ENCODE measurements at regions not wholly inside any gene's neighbourhood (a gene's known extent, or its start where the extent isn't known, plus 50 kb on each side); places are given as distances from the start of the nearest gene placed in this dataset.

DNA sequence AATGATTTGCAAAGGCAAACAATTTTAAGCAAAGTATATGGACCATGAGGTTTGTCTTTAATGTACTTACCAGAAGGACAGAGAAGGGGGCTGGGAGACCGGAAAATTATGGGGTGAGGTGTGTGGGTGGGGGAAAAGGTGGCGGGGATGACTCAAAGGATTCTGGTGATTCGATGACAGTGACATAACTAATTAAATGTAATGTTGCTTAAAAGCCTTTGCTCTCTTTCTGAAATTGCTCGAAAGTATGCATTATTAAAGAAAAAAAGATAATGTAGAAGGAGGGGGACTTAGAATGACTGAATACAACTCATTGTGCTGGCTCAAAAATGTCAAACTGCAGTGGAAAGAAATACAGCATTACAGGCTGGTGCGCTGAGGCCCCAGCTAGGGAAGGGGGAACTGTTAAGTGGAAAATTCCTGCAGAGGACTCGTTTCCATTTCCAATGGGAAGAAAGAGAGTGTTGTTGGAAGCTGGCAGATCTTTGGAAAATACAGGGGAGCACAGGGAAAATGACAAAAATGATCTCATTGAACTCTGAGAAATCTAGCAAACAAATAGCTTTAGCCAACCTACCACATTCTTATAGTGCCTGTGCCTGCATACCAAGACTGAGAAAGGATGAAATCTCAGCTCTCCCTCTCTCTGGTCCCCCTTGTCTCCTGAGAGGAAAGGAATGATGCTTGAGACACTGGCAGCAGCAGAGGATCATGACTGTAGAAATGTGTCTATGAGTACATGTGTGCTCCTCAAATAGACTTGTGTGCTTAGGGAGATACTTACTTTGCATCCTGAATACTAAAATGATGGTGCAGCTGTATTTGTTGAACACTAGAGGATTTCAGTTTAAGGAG lies 632.4 kb downstream of the NYAP2 start:
- DNase-seq (ENCODE audit: low spot score), result peak; percentile 38

GRCh38 chr2:226030788-226031646 lies 631.5 kb downstream of the NYAP2 start:
- DNase-seq (ENCODE audit: low spot score), result peak; percentile 68

DNA sequence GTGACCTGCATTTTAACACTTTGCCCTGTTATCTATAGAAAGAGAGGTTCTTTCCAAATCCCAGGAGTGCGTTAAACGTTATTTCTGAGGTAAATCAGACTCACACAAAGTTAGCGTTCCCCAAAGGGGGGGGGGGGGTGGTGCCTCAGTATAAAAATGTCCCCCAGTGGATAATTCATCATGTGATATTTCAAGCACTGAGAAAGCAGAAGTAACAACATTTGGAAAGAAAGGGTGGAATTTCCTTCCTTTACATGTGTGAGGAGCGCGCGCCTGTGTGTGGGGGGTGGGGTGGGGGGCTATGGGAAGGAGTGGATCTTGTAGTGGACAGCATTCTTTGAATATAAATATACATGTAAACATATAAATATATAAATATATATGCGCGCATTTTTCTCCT lies 630.9 kb downstream of the NYAP2 start:
- DNase-seq (ENCODE audit: low spot score), result no peak

- no peak for DNase-seq (ENCODE audit: low spot score)
These were observed 624.4 kb downstream of the NYAP2 start for GRCh38 chr2:226023946-226024345.

DNA sequence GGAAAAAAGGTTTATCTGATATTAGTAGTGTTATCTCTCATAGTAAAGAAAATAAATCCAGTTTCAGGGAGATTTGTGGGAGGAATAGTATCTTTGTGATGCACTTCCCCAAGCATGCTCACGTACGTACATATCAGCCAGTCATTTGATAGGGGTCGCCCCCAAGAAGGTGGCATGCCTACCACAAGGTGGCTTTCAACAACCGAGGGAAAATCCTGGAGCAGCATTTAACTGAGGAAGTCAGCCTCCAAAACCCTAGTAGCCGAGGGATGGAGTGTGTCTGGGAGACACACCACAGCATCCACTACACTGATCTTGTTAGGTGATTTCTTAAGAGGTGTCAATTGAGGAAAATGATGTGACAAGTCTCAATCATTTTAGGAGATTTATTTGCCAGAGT lies 623.9 kb downstream of the NYAP2 start:
- no peak for DNase-seq (ENCODE audit: low spot score)

DNA sequence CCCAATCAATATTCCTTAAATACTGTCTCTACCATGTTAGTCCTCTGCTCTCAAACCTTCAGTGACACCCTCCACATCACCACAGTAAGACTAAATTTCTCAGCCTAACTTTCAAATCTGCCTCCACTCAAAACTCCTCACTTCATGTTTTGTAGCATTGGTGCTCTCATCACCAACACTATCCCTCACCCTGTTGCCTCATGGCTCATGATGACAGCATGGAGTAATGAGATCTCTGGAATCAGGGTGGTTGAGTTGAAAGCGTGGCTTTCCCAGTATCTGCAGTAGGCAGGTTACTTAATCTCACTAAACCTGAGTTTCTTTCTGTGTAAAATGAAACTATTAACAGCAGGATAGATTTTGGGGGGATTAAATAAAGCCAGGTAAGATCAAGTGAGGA lies 621.4 kb downstream of the NYAP2 start:
- no peak for DNase-seq (ENCODE audit: low spot score)

DNA sequence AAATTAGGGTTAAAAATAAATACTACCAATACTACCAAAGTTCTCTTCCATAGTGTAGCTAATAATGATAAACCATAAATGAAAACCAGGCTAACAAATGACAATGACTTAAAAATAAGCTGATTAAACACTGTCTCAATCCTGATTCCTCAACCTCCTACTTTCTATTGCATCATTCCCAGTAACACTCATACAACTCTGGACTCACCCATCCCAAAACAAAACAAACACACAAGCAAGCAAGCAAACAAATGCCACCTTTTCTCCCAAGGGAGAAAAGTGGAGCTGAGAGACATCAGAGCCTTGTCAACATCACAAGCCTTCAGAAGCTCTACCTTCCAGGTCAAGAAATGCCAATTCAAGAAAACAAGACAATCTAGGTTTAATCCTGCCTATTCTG lies 620.7 kb downstream of the NYAP2 start:
- DNase-seq (ENCODE audit: low spot score), result no peak

DNA sequence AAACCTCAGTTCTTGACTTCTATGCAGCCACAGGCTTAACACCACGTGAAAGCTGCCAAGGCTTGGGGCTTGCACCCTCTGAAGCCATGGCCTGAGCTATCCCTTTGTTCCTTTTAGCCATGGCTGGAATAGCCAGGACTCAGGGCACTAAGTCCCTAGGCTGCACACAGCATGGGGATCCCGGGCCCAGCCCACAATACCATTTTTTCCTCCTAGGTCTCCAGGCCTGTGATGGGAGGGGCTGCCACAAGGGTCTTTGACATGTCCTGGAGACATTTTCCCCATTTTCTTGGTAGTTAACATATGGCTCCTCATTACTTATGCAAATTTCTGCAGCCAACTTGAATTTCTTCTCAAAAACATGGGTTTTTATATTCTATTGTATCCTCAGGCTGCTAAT lies 619.1 kb downstream of the NYAP2 start:
- no peak for DNase-seq (ENCODE audit: low spot score)

DNA sequence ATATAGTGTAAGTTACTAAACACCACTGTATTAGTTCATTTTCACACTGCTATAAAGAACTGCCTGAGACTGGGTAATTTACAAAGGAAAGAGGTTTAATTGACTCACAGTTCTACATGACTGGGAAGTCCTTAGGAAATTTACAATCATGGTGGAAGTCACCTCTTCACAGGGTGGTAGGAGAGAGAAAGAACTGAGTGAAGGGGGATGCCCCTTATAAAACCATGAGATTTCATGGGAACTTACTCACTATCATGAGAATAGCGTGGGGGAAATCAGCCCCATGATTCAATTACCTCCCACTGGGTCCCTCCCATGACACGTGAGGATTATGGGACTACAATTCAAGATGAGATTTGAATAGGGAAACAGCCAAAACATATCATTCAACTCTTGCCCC lies 618.0 kb downstream of the NYAP2 start:
- DNase-seq (ENCODE audit: low spot score), result no peak

GRCh38 chr2:226017107-226017506 lies 617.6 kb downstream of the NYAP2 start:
- DNase-seq (ENCODE audit: low spot score), result no peak

DNA sequence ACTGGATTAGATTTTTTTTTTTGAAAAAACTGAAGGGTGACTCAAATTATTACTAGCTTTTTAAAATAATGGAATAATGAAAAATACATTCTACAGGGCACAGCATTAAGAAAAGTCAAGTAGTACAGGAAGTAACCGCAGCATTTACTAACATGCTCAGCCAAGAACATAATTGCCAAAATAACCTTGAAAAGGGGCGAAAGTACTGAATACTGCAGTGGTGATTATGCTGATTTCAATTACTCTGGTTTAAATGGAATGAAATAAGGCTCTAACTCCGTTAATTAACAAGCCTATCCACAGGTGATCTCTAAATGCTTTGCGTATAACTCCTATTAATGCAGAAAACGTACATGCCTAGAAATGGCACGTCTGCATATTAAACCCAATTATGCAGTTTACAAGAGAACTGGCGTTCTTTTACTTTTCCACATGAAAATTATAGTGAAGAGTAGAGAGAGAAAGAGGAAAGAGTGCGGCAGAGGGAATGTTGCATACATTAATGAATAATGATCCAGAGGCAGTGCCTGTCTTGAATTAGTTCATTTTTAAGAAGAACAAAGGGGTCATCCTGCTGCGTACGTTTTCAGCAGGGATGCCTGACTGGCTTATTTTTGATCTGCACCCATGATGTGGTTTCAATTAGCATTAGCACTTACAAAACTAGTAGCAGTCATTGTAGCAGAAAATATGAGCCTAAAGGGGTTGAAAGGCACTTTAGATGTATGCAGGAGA lies 612.4 kb downstream of the NYAP2 start:
- no peak for DNase-seq (ENCODE audit: low spot score)

DNA sequence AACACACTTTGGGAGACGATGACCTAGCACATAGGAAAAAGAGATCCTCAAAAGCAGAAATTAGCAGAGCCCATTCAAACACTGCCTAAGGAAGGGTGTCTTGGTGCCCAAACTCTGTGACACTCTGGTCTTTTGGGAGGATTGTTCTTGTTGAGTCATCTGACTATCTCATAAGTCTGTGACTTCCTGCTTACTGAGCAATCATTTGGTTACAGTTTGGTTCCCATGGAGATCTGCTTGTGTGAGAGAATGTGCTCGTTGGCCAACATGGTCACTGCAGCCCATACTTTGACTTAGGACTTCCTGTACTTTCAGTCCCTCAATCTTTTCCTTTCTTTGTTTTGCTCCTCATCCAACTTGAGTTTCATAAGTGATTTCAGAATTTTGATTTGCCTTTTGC lies 602.9 kb downstream of the NYAP2 start:
- DNase-seq (ENCODE audit: low spot score), result peak; percentile 84

- DNase-seq (ENCODE audit: low spot score), result no peak
These were observed 602.2 kb downstream of the NYAP2 start for GRCh38 chr2:226001716-226002115.

DNA sequence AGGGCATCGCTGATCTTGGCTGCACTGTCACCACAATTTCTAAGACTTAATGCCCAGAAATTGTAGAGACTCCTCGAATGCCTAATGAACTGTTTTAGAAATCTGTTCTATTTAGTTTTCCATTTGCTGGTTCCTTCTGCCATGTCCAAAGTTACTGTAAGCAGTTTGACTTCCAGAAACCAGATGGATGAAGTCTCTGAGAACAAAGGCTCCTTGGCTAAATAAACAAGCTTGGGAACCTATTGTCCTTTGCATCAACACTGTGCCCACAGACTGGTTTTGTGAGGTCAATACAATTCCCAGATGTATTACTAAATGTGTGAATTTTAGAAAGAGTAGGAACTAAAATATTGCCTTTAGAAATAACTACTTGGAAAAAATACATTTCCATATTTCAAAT lies 600.2 kb downstream of the NYAP2 start:
- no peak for DNase-seq (ENCODE audit: low spot score)

GRCh38 chr2:225998653-225999052 lies 599.1 kb downstream of the NYAP2 start:
- DNase-seq (ENCODE audit: low spot score), result peak; percentile 5

DNA sequence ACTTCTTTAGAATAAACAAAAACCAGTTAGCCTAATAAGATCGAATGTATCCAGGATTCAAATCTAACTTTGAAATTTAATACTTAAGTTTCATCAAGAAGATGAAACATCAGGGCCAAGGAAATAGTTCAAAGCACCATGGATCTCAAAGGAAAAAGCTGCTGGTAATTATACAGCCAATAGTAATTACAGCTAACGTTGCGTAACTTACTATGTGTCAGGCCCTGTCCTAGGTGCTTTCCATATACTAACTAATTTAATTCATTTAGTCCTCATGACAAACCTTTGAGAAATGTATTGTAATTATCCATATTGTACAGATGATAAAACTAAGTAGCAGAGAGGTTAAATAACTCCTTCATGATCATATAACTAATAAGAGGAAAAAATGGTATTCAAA lies 598.6 kb downstream of the NYAP2 start:
- DNase-seq (ENCODE audit: low spot score), result no peak

- no peak for DNase-seq (ENCODE audit: low spot score)
These were observed 596.9 kb downstream of the NYAP2 start for GRCh38 chr2:225996462-225996828.

DNA sequence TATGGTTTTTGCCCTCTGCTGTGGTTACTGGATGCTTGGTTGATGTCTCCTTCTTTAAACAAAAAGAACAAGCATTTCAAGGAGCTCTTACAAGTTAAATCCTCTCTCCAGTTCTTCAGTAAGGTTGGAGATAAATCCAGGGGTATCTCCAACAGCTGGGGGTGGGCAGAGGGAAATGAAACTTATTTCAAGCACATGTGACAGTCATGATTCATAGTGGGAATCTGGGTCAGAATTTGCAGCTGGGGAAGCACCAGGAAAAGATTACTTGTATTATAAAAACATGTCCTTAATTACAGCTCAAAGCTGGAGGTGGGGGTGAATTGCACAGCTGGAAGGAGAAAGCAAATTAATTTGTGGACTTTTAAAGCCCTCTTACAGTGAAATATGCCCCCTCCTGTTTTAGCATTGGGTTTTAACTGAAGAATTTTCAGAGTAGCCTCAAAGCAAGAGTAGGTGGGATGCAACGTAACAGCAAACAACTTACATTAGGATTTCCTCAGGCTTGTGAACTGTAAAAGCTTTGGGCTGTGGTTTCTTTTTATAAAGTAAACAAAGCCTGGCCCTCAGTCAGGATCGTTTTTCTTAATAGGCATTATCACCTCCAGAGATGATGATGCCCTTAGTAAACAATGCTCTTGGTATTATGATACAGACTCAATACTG lies 596.4 kb downstream of the NYAP2 start:
- DNase-seq (ENCODE audit: low spot score), result no peak

- peak; percentile 18 for DNase-seq (ENCODE audit: low spot score)
These were observed 595.4 kb downstream of the NYAP2 start for GRCh38 chr2:225994748-225995405.

DNA sequence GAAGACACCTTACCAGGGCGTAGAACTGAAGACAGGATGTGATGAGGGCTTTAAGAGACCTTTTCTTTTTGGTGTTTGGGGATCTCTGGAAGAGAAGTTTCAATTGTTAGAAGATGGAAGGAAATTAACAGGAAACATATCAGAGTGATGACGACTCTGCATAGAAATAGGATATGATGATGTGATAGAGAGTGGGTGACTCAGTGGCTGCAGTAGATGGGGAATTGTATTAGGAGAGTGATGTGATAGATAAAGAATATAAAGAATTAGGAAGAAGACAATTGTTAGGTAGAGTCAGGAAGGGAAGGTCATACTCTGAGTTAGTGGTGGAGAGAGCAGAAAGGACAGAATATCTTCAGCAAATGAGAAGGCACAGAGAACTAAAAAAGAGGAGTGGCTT lies 593.9 kb downstream of the NYAP2 start:
- DNase-seq (ENCODE audit: low spot score), result no peak

DNA sequence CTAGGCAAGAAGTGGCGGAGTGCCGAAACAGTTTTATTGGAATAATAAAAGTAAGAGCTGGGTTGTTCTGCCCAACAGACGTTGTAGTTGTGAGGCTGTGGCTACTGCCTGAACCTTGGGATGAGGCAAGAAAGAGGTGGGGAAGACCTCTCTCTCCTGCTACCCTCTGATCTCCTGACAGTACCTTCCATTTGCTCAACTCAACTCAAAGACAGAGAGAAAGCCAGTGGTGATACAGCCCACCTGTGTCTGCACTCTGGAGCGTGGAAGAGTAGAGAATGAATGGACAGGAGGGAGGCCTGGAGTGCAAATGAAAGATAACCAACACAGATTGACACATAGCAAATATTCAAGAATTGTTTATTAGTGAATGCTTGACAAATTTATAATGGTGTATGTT lies 590.3 kb downstream of the NYAP2 start:
- DNase-seq (ENCODE audit: low spot score), result no peak

GRCh38 chr2:225980372-225980771 lies 580.9 kb downstream of the NYAP2 start:
- DNase-seq (ENCODE audit: low spot score), result no peak

Data from AG08395 (cell line).